Sigmoid colon (tissue), 4 donors: ENCODE measurements at regions not wholly inside any gene's neighbourhood (a gene's known extent, or its start where the extent isn't known, plus 50 kb on each side); places are given as distances from the start of the nearest gene placed in this dataset.

Experiments
- EP300 ChIP-seq, 4 donors: sonication (generic); formaldehyde crosslinking; IDR thresholded peaks; one replicate each; pipeline ENCODE4 v1.6.1; 2017; ENCODE audit warnings: antibody characterized with exemption in 4 of 4
- POLR2A ChIP-seq, 2 donors: fragments of 450-650 bp; IDR thresholded peaks; one replicate each; pipeline ENCODE4 v1.6.1; 2016; ENCODE audit warnings: antibody characterized with exemption in 2 of 2, mild to moderate bottlenecking in 2 of 2, moderate library complexity in 2 of 2
- POLR2AphosphoS5 ChIP-seq, 4 donors: sonication (generic); formaldehyde crosslinking; IDR thresholded peaks; one replicate each; pipeline ENCODE4 v1.6.1; 2017; ENCODE audit warnings: antibody characterized with exemption in 4 of 4
- TF ChIP-seq, protein P1 (sequence below), 4 experiments: fragments of 450-650 bp in 3 of 4; fragments of 200-600 bp in 1 of 4; IDR thresholded peaks; one replicate each; pipeline ENCODE4 v1.5.1; 2016 to 2019; ENCODE audit warnings: antibody characterized with exemption in 4 of 4, mild to moderate bottlenecking in 3 of 4, moderate library complexity in 2 of 4

DNA sequence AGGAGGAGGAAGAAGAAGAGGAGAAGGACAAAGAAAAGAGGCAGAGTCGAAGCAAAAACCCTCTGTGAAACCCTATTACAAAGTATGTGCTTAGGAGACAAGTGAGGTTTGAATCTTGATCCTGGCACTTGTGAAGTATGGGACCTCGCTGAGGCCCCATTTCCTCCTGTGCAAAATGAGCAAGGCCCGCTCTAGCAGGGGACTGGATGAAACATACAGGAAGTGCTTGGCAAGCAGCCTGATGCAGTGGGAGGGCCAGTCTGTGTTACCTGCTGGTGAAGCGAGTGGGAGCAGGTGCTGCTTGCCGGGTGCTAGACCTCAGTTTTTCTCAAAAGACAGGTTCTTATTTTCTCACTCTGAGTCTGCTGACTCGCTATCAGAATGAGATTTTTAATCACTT is 150.4 kb downstream of the JCAD start:
- no peak for TF ChIP-seq EP300 (IDR thresholded peaks at IDR 0.05)
- TF ChIP-seq, protein P1, sequence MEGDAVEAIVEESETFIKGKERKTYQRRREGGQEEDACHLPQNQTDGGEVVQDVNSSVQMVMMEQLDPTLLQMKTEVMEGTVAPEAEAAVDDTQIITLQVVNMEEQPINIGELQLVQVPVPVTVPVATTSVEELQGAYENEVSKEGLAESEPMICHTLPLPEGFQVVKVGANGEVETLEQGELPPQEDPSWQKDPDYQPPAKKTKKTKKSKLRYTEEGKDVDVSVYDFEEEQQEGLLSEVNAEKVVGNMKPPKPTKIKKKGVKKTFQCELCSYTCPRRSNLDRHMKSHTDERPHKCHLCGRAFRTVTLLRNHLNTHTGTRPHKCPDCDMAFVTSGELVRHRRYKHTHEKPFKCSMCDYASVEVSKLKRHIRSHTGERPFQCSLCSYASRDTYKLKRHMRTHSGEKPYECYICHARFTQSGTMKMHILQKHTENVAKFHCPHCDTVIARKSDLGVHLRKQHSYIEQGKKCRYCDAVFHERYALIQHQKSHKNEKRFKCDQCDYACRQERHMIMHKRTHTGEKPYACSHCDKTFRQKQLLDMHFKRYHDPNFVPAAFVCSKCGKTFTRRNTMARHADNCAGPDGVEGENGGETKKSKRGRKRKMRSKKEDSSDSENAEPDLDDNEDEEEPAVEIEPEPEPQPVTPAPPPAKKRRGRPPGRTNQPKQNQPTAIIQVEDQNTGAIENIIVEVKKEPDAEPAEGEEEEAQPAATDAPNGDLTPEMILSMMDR (IDR thresholded peaks at IDR 0.05): no peak
- no peak for TF ChIP-seq POLR2A (IDR thresholded peaks at IDR 0.05)
- no peak for TF ChIP-seq POLR2AphosphoS5 (IDR thresholded peaks at IDR 0.05)
